CD4-positive, alpha-beta T cell treated with Interleukin-12 subunit alpha and Interleukin-12 subunit beta, for 1 hour (primary cell): ENCODE measurements at regions not wholly inside any gene's neighbourhood (a gene's known extent, or its start where the extent isn't known, plus 50 kb on each side); places are given as distances from the start of the nearest gene placed in this dataset.
A peak's percentile ranks its signal among the peaks of the same experiment; 100 is the strongest.

Experiments
- DNase-seq: peaks from one replicate; pipeline ENCODE4 v3.0.0-alpha.2; 2020

- DNase-seq = peak; percentile 8
Observed at GRCh38 chr2:67840460-67841068, 222.2 kb downstream of the C1D start.

GRCh38 chr2:67841711-67842110 is 221.1 kb downstream of the C1D start:
- no peak for DNase-seq

GRCh38 chr2:67842375-67842959 is 220.3 kb downstream of the C1D start:
- DNase-seq = no peak

GRCh38 chr2:67844024-67844540 is 218.7 kb downstream of the C1D start:
- no peak for DNase-seq

- DNase-seq = no peak
Observed at GRCh38 chr2:67845621-67846369, 217.0 kb downstream of the C1D start.

- peak; percentile 6 for DNase-seq
Observed at GRCh38 chr2:67846370-67847070, 216.3 kb downstream of the C1D start.

GRCh38 chr2:67848551-67849285 is 214.1 kb downstream of the C1D start:
- no peak for DNase-seq

- DNase-seq = no peak
Observed at GRCh38 chr2:67851016-67851415, 211.8 kb downstream of the C1D start.

- no peak for DNase-seq
Observed at GRCh38 chr2:67851956-67852824, 210.6 kb downstream of the C1D start.

- DNase-seq = no peak
Observed at GRCh38 chr2:67854103-67854743, 208.6 kb downstream of the C1D start.

GRCh38 chr2:67854798-67855197 is 208.0 kb downstream of the C1D start:
- DNase-seq = no peak

- no peak for DNase-seq
Observed at GRCh38 chr2:67856866-67857265, 205.9 kb downstream of the C1D start.

- no peak for DNase-seq
Observed at GRCh38 chr2:67857836-67858235, 205.0 kb downstream of the C1D start.

GRCh38 chr2:67858886-67859285 is 203.9 kb downstream of the C1D start:
- DNase-seq = no peak

GRCh38 chr2:67865917-67866316 is 196.9 kb downstream of the C1D start:
- no peak for DNase-seq

- DNase-seq = no peak
Observed at GRCh38 chr2:67867735-67868134, 195.1 kb downstream of the C1D start.

- DNase-seq = no peak
Observed at GRCh38 chr2:67871686-67872412, 191.0 kb downstream of the C1D start.

GRCh38 chr2:67872481-67872880 is 190.3 kb downstream of the C1D start:
- no peak for DNase-seq

GRCh38 chr2:67873916-67874315 is 188.9 kb downstream of the C1D start:
- no peak for DNase-seq

- no peak for DNase-seq
Observed at GRCh38 chr2:67876176-67876575, 186.6 kb downstream of the C1D start.

- no peak for DNase-seq
Observed at GRCh38 chr2:67877301-67877700, 185.5 kb downstream of the C1D start.
